Body of pancreas (tissue), 4 donors: ENCODE measurements at regions not wholly inside any gene's neighbourhood (a gene's known extent, or its start where the extent isn't known, plus 50 kb on each side); places are given as distances from the start of the nearest gene placed in this dataset.

Experiments
- ATAC-seq: fragments of 150-250 bp; one replicate; pipeline ENCODE4 v1.9.1; 2016
- DNase-seq, 4 donors: peaks; one replicate each; pipeline ENCODE4 v3.0.0-alpha.2; 2019
- H3K27ac ChIP-seq, 4 donors: fragments of 200-600 bp; sonication (generic); 1 replicate in 3 of 4; 2 replicates in 1 of 4; pipeline versions ENCODE4 v1.5.1 to v1.6.1; 2016 to 2019; ENCODE audit warnings: mild to moderate bottlenecking in 1 of 4, mixed read lengths in 1 of 4, moderate library complexity in 1 of 4
- H3K27me3 ChIP-seq, 2 donors: fragments of 200-600 bp; sonication (generic); one replicate each; pipeline ENCODE4 v1.6.0; 2016; ENCODE audit warnings: mild to moderate bottlenecking in 1 of 2
- H3K36me3 ChIP-seq, 2 donors: fragments of 200-600 bp; sonication (generic); replicated peaks in 1 of 2; 2 replicates each; pipeline ENCODE4 v1.5.1; 2016; ENCODE audit warnings: low read depth in 2 of 2; ENCODE audit not compliant: insufficient read depth in 1 of 2
- H3K4me1 ChIP-seq: fragments of 200-600 bp; sonication (generic); one replicate; pipeline ENCODE4 v1.6.0; 2016
- H3K4me3 ChIP-seq, 2 donors: fragments of 200-600 bp; sonication (generic); 1 replicate in 1 of 2; 2 replicates in 1 of 2; pipeline ENCODE4 v1.5.1; 2016 to 2019
- H3K9me3 ChIP-seq, 3 donors: fragments of 200-600 bp; sonication (generic); 1 replicate in 2 of 3; 2 replicates in 1 of 3; pipeline ENCODE4 v1.5.1; 2016
- CTCF ChIP-seq, 7 experiments: fragments of 450-650 bp in 4 of 7; fragments of 200-600 bp in 3 of 7; sonication (generic) in 3 of 7; IDR thresholded peaks; one replicate each; pipeline ENCODE4 v1.5.1; 2016 to 2019; ENCODE audit warnings: antibody characterized with exemption in 7 of 7
- POLR2A ChIP-seq, 3 donors: fragments of 450-650 bp; IDR thresholded peaks; one replicate each; pipeline ENCODE4 v1.6.1; 2016; ENCODE audit warnings: antibody characterized with exemption in 3 of 3, mild to moderate bottlenecking in 2 of 3
- WGBS, 2 donors: methylation state at CpG; one replicate each; pipeline ENCODE4 v1.1.5; 2017; 5-methylcytosine and 5-hydroxymethylcytosine counted together
- intact Hi-C: fragments of 100-400 bp; cut with DNase I; formaldehyde crosslinking; loops from one replicate; pipeline ENCODE4 v1.15.1; 2023

GRCh38 chr7:84658286-84658685, 463.7 kb upstream of the SEMA3A start:
- no peak for DNase-seq
- intact Hi-C loops, result no loop called here
- no peak for ATAC-seq
- no peaks in the 10 kb centered on the region for H3K4me1 ChIP-seq
- WGBS, 2 donors, result 19 to 27% methylated on average over 1 of the region's 1 CpG
- H3K36me3 ChIP-seq, result no peaks in the 10 kb centered on the region
- no peaks in the 10 kb centered on the region for H3K27me3 ChIP-seq
- H3K4me3 ChIP-seq, result no peak overlapping the region
- no peaks in the 10 kb centered on the region for H3K9me3 ChIP-seq
- no peak overlapping the region for H3K27ac ChIP-seq
- TF ChIP-seq POLR2A (IDR thresholded peaks at IDR 0.05) (no peak), CTCF (IDR thresholded peaks at IDR 0.05) (no peak)

- Histone ChIP-seq H3K27me3 (no peaks in the 10 kb centered on the region), H3K27ac (no peak overlapping the region), H3K36me3 (no peaks in the 10 kb centered on the region), H3K4me3 (no peak overlapping the region), H3K4me1 (no peaks in the 10 kb centered on the region), H3K9me3 (no peaks in the 10 kb centered on the region)
- DNase-seq (no peak), ATAC-seq (no peak)
- intact Hi-C loops, result no loop called here
- TF ChIP-seq CTCF (IDR thresholded peaks at IDR 0.05) (no peak), POLR2A (IDR thresholded peaks at IDR 0.05) (no peak)
- 53 to 72% methylated on average over 1 of the region's 1 CpG for WGBS, 2 donors
Observed at GRCh38 chr7:84654273-84654672, 459.7 kb upstream of the SEMA3A start.

- TF ChIP-seq POLR2A (IDR thresholded peaks at IDR 0.05), result no peak
- TF ChIP-seq CTCF (IDR thresholded peaks at IDR 0.05), result no peak
Observed at GRCh38 chr7:84651876-84652275, 457.3 kb upstream of the SEMA3A start.

GRCh38 chr7:84647797-84648757, 453.5 kb upstream of the SEMA3A start:
- Histone ChIP-seq H3K27ac (no peak overlapping the region), H3K9me3 (no peaks in the 10 kb centered on the region), H3K4me1 (no peaks in the 10 kb centered on the region), H3K4me3 (no peak overlapping the region), H3K27me3 (no peaks in the 10 kb centered on the region), H3K36me3 (no peaks in the 10 kb centered on the region)
- WGBS, 2 donors, result 55 to 65% methylated on average over 2 of the region's 2 CpGs
- intact Hi-C loops, result no loop called here
- ATAC-seq (no peak), DNase-seq (no peak)
- TF ChIP-seq POLR2A (IDR thresholded peaks at IDR 0.05), result no peak
- no peak for TF ChIP-seq CTCF (IDR thresholded peaks at IDR 0.05)

More at GRCh38 chr7:84651876-84652275, 457.3 kb upstream of the SEMA3A start:
- no peak for DNase-seq
- 56 to 63% methylated on average over 3 of the region's 3 CpGs for WGBS, 2 donors
- H3K9me3 ChIP-seq, result no peaks in the 10 kb centered on the region
- H3K27ac ChIP-seq, result no peak overlapping the region
- no peak overlapping the region for H3K4me3 ChIP-seq
- no peaks in the 10 kb centered on the region for H3K4me1 ChIP-seq
- H3K27me3 ChIP-seq, result no peaks in the 10 kb centered on the region
- no peak for ATAC-seq
- no peaks in the 10 kb centered on the region for H3K36me3 ChIP-seq
- intact Hi-C loops, result no loop called here

- intact Hi-C loops, result no loop called here
- no peak for TF ChIP-seq POLR2A (IDR thresholded peaks at IDR 0.05)
- TF ChIP-seq CTCF (IDR thresholded peaks at IDR 0.05), result no peak
- no peak for ATAC-seq
- 43 to 60% methylated on average over 3 of the region's 3 CpGs for WGBS, 2 donors
- Histone ChIP-seq H3K27me3 (no peaks in the 10 kb centered on the region), H3K27ac (no peak overlapping the region), H3K9me3 (no peaks in the 10 kb centered on the region), H3K4me3 (no peak overlapping the region), H3K36me3 (no peaks in the 10 kb centered on the region), H3K4me1 (no peaks in the 10 kb centered on the region)
- no peak for DNase-seq
Observed at GRCh38 chr7:84642611-84643010, 448.0 kb upstream of the SEMA3A start.
